ENCODE measurements at regions not wholly inside any gene's neighbourhood (a gene's known extent, or its start where the extent isn't known, plus 50 kb on each side); places are given as distances from the start of the nearest gene placed in this dataset.

GRCh38 chr22:22048981-22049531 is 66.5 kb upstream of the TOP3B start:
- peaks cover 16 to 23% of the 10 kb centered on the region in 2 experiments for H3K27me3 ChIP-seq (ENCODE audit: control insufficient read depth in 2 of 2, insufficient read depth in 2 of 2, low read length in 2 of 2)
- H3K79me2 ChIP-seq (ENCODE audit: control insufficient read depth, insufficient read depth, low read length): no peaks in the 10 kb centered on the region
- no peaks in the 10 kb centered on the region for H3K36me3 ChIP-seq (ENCODE audit: control insufficient read depth in 2 of 2, extremely low read depth in 1 of 2, insufficient read depth in 2 of 2, low read length in 2 of 2)
- H3K4me1 ChIP-seq (ENCODE audit: control insufficient read depth, extremely low read depth, insufficient read depth, low read length): no peaks in the 10 kb centered on the region
- ChIA-PET CTCF (interaction anchor here (1.9 kb wide), 1 partner anchor 12 kb away, joined by 14 read pairs; no protein-coding TSS in a partner anchor), POLR2A (no interaction called here)
- BruUV-seq (replicated peaks): no TSS peak
- no peak overlapping the region for H2AFZ ChIP-seq (ENCODE audit: low read depth, low read length)
- FAIRE-seq (no peak), DNase-seq (ENCODE audit: low read depth, low spot score) (no peak)
- no peaks in the 10 kb centered on the region for H4K20me1 ChIP-seq (replicated peaks; ENCODE audit: control insufficient read depth, extremely low read depth, insufficient read depth, low read length)
- intact Hi-C loops (cut with micrococcal nuclease) (no loop called here), dilution Hi-C loops (cut with MboI; ENCODE audit: extremely low pct_ligation_motif_present, low sequenced_read_pairs) (no loop called here)
- H3K27ac ChIP-seq (ENCODE audit: insufficient read depth, low read depth, low read length): no peak overlapping the region
- no peak for TF ChIP-seq POLR2A (IDR thresholded peaks at IDR 0.05; ENCODE audit: low read depth, low read length)
- TF ChIP-seq GATA2 (IDR thresholded peaks at IDR 0.05; ENCODE audit: insufficient read depth, insufficient read length, low read depth, low read length): no peak
- TF ChIP-seq EZH2 (IDR thresholded peaks at IDR 0.05; ENCODE audit: borderline replicate concordance, low read depth, low read length, severe bottlenecking): no peak
- no peak for TF ChIP-seq FOS (IDR thresholded peaks at IDR 0.05; ENCODE audit: borderline replicate concordance, insufficient read depth, low read length)
- TF ChIP-seq MAX (IDR thresholded peaks at IDR 0.05; ENCODE audit: insufficient read depth, insufficient read length): no peak
- no peak for TF ChIP-seq CTCF (IDR thresholded peaks at IDR 0.05; ENCODE audit: extremely low read depth in 1 of 2, insufficient read depth in 1 of 2, low read depth in 1 of 2, low read length in 2 of 2)
- TF ChIP-seq JUN (IDR thresholded peaks at IDR 0.05; ENCODE audit: borderline replicate concordance, insufficient read depth, insufficient read length, low read depth): no peak
- TF ChIP-seq MYC (IDR thresholded peaks at IDR 0.05; ENCODE audit: low read depth, low read length): no peak
- TF ChIP-seq POLR2AphosphoS5 (IDR thresholded peaks at IDR 0.05; ENCODE audit: insufficient read depth, low read depth, low read length): no peak
- no peak overlapping the region for H3K4me3 ChIP-seq (replicated peaks in 1 of 3; ENCODE audit: insufficient read depth in 1 of 3, low read depth in 1 of 3, low read length in 3 of 3)
- H3K4me2 ChIP-seq (ENCODE audit: insufficient read depth, low read length): no peak overlapping the region
- H3K9me1 ChIP-seq (replicated peaks; ENCODE audit: control insufficient read depth, extremely low read depth, insufficient read depth, low read length): no peaks in the 10 kb centered on the region
- no peaks in the 10 kb centered on the region for H3K9me3 ChIP-seq (replicated peaks; ENCODE audit: control insufficient read depth, insufficient read depth, low read length)
- H3K9ac ChIP-seq (replicated peaks; ENCODE audit: extremely low read depth, insufficient read depth, low read length): no peak overlapping the region

Measured in endothelial cell of umbilical vein (primary cell).